Kidney (tissue), 13 donors: ENCODE measurements at regions not wholly inside any gene's neighbourhood (a gene's known extent, or its start where the extent isn't known, plus 50 kb on each side); places are given as distances from the start of the nearest gene placed in this dataset.
A peak's percentile ranks its signal among the peaks of the same experiment; 100 is the strongest.

Experiments
- DNase-seq, 5 donors: peaks; one replicate each; pipeline ENCODE4 v3.0.0-alpha.2; 2013 to 2020
- FAIRE-seq: peaks from 2 replicates; lab custom pipeline; 2012; peaks lifted over from hg19 to GRCh38; lab: Jason Lieb, UNC
- H3K27ac ChIP-seq, 2 donors: one replicate each; pipeline ENCODE4 v1.7.0; 2013; ENCODE audit warnings: low read depth in 2 of 2, low read length in 2 of 2, inconsistent platforms in 1 of 2
- H3K27me3 ChIP-seq: one replicate; pipeline ENCODE4 v1.7.1; 2013; ENCODE audit warnings: low read length, inconsistent platforms; ENCODE audit not compliant: control insufficient read depth, insufficient read depth
- H3K36me3 ChIP-seq, 3 donors: one replicate each; pipeline versions ENCODE4 v1.7.0 to v1.7.1; 2013; ENCODE audit warnings: low read length in 3 of 3, control low read depth in 1 of 3, inconsistent platforms in 1 of 3; ENCODE audit not compliant: insufficient read depth in 3 of 3, control insufficient read depth in 2 of 3
- H3K4me1 ChIP-seq, 3 donors: one replicate each; pipeline versions ENCODE4 v1.7.0 to v1.7.1; 2013; ENCODE audit warnings: low read length in 3 of 3, inconsistent platforms in 1 of 3, low read depth in 1 of 3; ENCODE audit not compliant: control insufficient read depth in 2 of 3, insufficient read depth in 2 of 3
- H3K4me3 ChIP-seq, 3 donors: one replicate each; pipeline versions ENCODE4 v1.7.0 to v1.8.1; 2013; ENCODE audit warnings: low read length in 3 of 3, control low read depth in 1 of 3, inconsistent platforms in 1 of 3
- H3K9ac ChIP-seq, 3 donors: one replicate each; pipeline versions ENCODE4 v1.7.0 to v1.7.1; 2013; ENCODE audit warnings: low read length in 3 of 3, control low read depth in 1 of 3, inconsistent platforms in 1 of 3
- H3K9me3 ChIP-seq, 3 donors: one replicate each; pipeline versions ENCODE4 v1.7.0 to v1.7.1; 2013; ENCODE audit warnings: low read length in 3 of 3, control low read depth in 1 of 3, inconsistent platforms in 1 of 3; ENCODE audit not compliant: control insufficient read depth in 2 of 3, insufficient read depth in 1 of 3
- intact Hi-C: fragments of 100-400 bp; cut with DNase I; formaldehyde crosslinking; loops from one replicate; pipeline ENCODE4 v1.11.1; 2022
- TF ChIP-seq, protein P1 (sequence below): IDR thresholded peaks from 3 replicates; pipeline ENCODE4 v1.5.1; 2012; ENCODE audit warnings: mild to moderate bottlenecking, moderate library complexity, borderline replicate concordance; ENCODE audit not compliant: insufficient read depth; ENCODE audit errors: extremely low read depth
- donor health status: control.
- donor health status: control.
- donor health status: control.
- donor health status: control.
- donor health status: control.
- donor health status: DM: yes; HTN: yes; CAD: no.
- donor health status: Normal renal cell carcinoma (clear cell type).

DNA sequence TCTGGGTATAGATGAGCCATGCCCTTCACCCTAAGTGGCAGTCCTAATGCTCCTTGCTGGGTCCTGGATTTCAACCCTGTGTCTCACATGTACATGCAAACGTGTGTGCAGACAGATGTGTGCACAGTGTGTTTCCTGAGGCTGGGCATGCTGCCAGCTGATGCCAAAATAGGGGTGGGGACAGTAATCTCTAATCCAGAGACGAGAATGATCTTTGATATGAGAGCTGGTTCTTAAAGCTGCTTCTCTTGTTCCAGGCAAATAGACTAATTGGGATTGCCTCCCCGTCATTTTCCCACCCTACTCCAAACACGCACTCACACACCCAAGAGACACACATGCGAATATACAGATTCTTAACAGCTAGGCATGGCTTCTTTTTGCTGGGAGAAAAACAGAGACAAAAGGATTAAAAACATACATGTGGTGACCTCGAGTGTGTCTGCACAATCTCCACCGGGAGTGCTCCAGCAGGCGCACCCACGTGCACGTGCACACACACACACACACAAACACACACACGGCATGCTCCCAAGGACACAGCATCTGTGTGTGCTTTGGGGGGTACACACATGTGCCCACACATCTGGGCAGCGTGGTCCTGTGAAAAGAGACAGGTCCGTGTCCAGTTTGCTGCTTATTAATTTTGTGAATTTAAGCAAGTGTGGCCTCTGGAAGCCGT is 102.1 kb upstream of the ZBTB40 start:
- Histone ChIP-seq H3K9me3 (no peaks in the 10 kb centered on the region), H3K27ac (no peak overlapping the region), H3K27me3 (peaks cover 2% of the 10 kb centered on the region), H3K36me3 (no peaks in the 10 kb centered on the region), H3K9ac (no peak overlapping the region), H3K4me3 (no peak overlapping the region), H3K4me1 (no peaks in the 10 kb centered on the region)
- peak in 1 of 5 donors; percentile 17 for DNase-seq
- no peak for FAIRE-seq
- intact Hi-C loops = no loop called here
- TF ChIP-seq, protein P1, sequence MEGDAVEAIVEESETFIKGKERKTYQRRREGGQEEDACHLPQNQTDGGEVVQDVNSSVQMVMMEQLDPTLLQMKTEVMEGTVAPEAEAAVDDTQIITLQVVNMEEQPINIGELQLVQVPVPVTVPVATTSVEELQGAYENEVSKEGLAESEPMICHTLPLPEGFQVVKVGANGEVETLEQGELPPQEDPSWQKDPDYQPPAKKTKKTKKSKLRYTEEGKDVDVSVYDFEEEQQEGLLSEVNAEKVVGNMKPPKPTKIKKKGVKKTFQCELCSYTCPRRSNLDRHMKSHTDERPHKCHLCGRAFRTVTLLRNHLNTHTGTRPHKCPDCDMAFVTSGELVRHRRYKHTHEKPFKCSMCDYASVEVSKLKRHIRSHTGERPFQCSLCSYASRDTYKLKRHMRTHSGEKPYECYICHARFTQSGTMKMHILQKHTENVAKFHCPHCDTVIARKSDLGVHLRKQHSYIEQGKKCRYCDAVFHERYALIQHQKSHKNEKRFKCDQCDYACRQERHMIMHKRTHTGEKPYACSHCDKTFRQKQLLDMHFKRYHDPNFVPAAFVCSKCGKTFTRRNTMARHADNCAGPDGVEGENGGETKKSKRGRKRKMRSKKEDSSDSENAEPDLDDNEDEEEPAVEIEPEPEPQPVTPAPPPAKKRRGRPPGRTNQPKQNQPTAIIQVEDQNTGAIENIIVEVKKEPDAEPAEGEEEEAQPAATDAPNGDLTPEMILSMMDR = no peak

DNA sequence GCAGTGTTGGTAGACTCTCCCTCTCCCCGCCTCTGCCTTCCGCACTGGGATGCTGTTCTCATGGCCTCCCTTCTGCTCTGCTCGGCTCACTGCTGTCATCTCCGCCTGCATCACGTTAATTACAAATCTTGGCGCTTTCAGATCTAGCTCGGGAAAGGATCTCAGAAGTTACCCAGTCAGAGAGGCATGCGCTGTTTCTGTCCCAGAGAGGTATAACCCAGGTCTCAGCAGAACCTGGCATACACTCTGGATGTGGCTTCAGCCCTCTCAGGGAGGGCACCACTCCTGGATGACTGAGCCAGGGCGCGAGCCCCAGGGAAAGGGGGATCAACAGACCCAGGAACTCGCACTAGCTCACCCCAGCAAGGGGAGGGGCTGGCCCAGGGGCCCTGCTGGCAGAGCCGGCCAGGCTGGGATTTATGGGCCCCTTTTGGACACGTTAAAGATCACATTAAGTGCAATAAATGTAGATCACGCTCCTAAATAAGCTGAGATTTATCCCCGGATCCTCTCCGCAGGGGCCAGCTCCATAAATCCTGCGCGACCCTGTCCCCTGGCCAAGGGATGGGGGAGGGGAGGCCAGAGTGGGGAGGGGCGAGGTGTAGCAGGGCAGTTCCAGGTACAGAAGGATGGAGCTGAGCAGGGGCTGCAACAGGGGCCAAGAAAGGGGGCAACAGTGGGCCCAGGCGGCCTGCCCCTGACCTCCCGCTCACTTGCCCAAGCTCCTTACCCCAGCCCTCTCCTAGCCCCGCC is 101.3 kb upstream of the ZBTB40 start:
- DNase-seq = peak; percentile 65 to 91 (median 82)
- H3K4me3 ChIP-seq = no peak overlapping the region
- intact Hi-C loops = no loop called here
- H3K27ac ChIP-seq = no peak overlapping the region
- TF ChIP-seq, protein P1 = no peak
- no peaks in the 10 kb centered on the region for H3K36me3 ChIP-seq
- no peaks in the 10 kb centered on the region for H3K4me1 ChIP-seq
- FAIRE-seq = no peak
- H3K27me3 ChIP-seq = peaks cover 2% of the 10 kb centered on the region
- no peaks in the 10 kb centered on the region for H3K9me3 ChIP-seq
- no peak overlapping the region for H3K9ac ChIP-seq

- no peaks in the 10 kb centered on the region for H3K27me3 ChIP-seq
- H3K9me3 ChIP-seq = no peaks in the 10 kb centered on the region
- no peaks in the 10 kb centered on the region for H3K36me3 ChIP-seq
- H3K27ac ChIP-seq = no peak overlapping the region
- TF ChIP-seq, protein P1 = no peak
- intact Hi-C loops = no loop called here
- no peak overlapping the region for H3K9ac ChIP-seq
- no peaks in the 10 kb centered on the region for H3K4me1 ChIP-seq
- H3K4me3 ChIP-seq = no peak overlapping the region
- FAIRE-seq (no peak), DNase-seq (peak in 3 of 5 donors; percentile 31 to 47 (median 40))
Observed at GRCh38 chr1:22350924-22351767, 100.5 kb upstream of the ZBTB40 start.
